Ishikawa (cell line): ENCODE measurements at regions not wholly inside any gene's neighbourhood (a gene's known extent, or its start where the extent isn't known, plus 50 kb on each side); places are given as distances from the start of the nearest gene placed in this dataset.

Source experiments
- CEBPB ChIP-seq: IDR thresholded peaks from 2 replicates; pipeline ENCODE4 v1.6.1; 2012
- CREB1 ChIP-seq: IDR thresholded peaks from 2 replicates; pipeline ENCODE4 v1.6.1; 2012; ENCODE audit warnings: low read depth
- EGR1 ChIP-seq: IDR thresholded peaks from 2 replicates; pipeline ENCODE4 v1.6.1; 2012
- EP300 ChIP-seq: IDR thresholded peaks from 2 replicates; pipeline ENCODE4 v1.6.1; 2012; ENCODE audit warnings: borderline replicate concordance
- FOXM1 ChIP-seq: IDR thresholded peaks from 2 replicates; pipeline ENCODE4 v1.6.1; 2012; ENCODE audit warnings: low read depth, borderline replicate concordance
- MAX ChIP-seq: IDR thresholded peaks from 2 replicates; pipeline ENCODE4 v1.6.1; 2012
- NFIC ChIP-seq: IDR thresholded peaks from 2 replicates; pipeline ENCODE4 v1.6.1; 2012
- RAD21 ChIP-seq: IDR thresholded peaks from 2 replicates; pipeline ENCODE4 v1.6.1; 2012; ENCODE audit warnings: low read depth
- REST ChIP-seq: IDR thresholded peaks from 2 replicates; pipeline ENCODE4 v1.6.1; 2012; ENCODE audit warnings: low read depth, mild to moderate bottlenecking
- TAF1 ChIP-seq: IDR thresholded peaks from 2 replicates; pipeline ENCODE4 v1.6.1; 2012; ENCODE audit warnings: low read depth, mild to moderate bottlenecking
- TCF12 ChIP-seq: IDR thresholded peaks from 2 replicates; pipeline ENCODE4 v1.6.1; 2012; ENCODE audit warnings: low read depth
- TEAD4 ChIP-seq: IDR thresholded peaks from 2 replicates; pipeline ENCODE4 v1.6.1; 2012
- USF1 ChIP-seq: IDR thresholded peaks from 2 replicates; pipeline ENCODE4 v1.6.1; 2012
- YY1 ChIP-seq: IDR thresholded peaks from 2 replicates; pipeline ENCODE4 v1.6.1; 2012; ENCODE audit warnings: low read depth
- ZBTB7A ChIP-seq: IDR thresholded peaks from 2 replicates; pipeline ENCODE4 v1.6.1; 2012; ENCODE audit warnings: low read depth

GRCh38 chr5:113965225-113965624, 396.6 kb upstream of the KCNN2 start:
- TF ChIP-seq FOXM1: no peak
- TF ChIP-seq USF1: no peak
- no peak for TF ChIP-seq TCF12
- no peak for TF ChIP-seq EGR1
- no peak for TF ChIP-seq YY1
- TF ChIP-seq TEAD4: no peak

GRCh38 chr5:113969901-113970300, 392.0 kb upstream of the KCNN2 start:
- TF ChIP-seq NFIC (no peak), MAX (no peak), ZBTB7A (no peak), TCF12 (no peak), REST (no peak), FOXM1 (no peak), USF1 (no peak), EGR1 (no peak), YY1 (no peak)

- TF ChIP-seq NFIC (no peak), EP300 (no peak), CREB1 (no peak), FOXM1 (no peak), RAD21 (no peak), TEAD4 (no peak), EGR1 (no peak), ZBTB7A (no peak), MAX (no peak)
These were observed 390.4 kb upstream of the KCNN2 start for GRCh38 chr5:113971454-113971853.

- TF ChIP-seq TEAD4 (no peak), TAF1 (no peak), RAD21 (no peak), MAX (no peak), EGR1 (no peak), FOXM1 (no peak), ZBTB7A (no peak)
These were observed 386.9 kb upstream of the KCNN2 start for GRCh38 chr5:113974976-113975375.

- TF ChIP-seq USF1: no peak
- no peak for TF ChIP-seq REST
- TF ChIP-seq EP300: no peak
- no peak for TF ChIP-seq RAD21
- no peak for TF ChIP-seq YY1
- no peak for TF ChIP-seq ZBTB7A
- no peak for TF ChIP-seq TCF12
- TF ChIP-seq TEAD4: no peak
- TF ChIP-seq FOXM1: no peak
- no peak for TF ChIP-seq NFIC
- no peak for TF ChIP-seq TAF1
- no peak for TF ChIP-seq MAX
- TF ChIP-seq CREB1: no peak
- no peak for TF ChIP-seq EGR1
- no peak for TF ChIP-seq CEBPB
These were observed 376.9 kb upstream of the KCNN2 start for GRCh38 chr5:113984928-113985327.

- TF ChIP-seq YY1 (no peak), TAF1 (no peak), NFIC (no peak)
These were observed 376.4 kb upstream of the KCNN2 start for GRCh38 chr5:113985505-113985904.
